GM12892 (cell line): ENCODE measurements at regions not wholly inside any gene's neighbourhood (a gene's known extent, or its start where the extent isn't known, plus 50 kb on each side); places are given as distances from the start of the nearest gene placed in this dataset.

Source experiments
- POLR2A ChIP-seq: IDR thresholded peaks from 2 replicates; pipeline ENCODE4 v1.6.1; 2011; ENCODE audit warnings: low read depth, low read length, control low read depth
- POLR2AphosphoS5 ChIP-seq: IDR thresholded peaks from 2 replicates; pipeline ENCODE4 v1.6.1; 2011; ENCODE audit warnings: low read depth, low read length, control low read depth

GRCh38 chr2:145595296-145595695, 1075.4 kb upstream of the ZEB2 start:
- no peak for TF ChIP-seq POLR2A
- no peak for TF ChIP-seq POLR2AphosphoS5
